H1 (cell line): ENCODE measurements at regions not wholly inside any gene's neighbourhood (a gene's known extent, or its start where the extent isn't known, plus 50 kb on each side); places are given as distances from the start of the nearest gene placed in this dataset.

Experiments
- ATF3 ChIP-seq: IDR thresholded peaks from 2 replicates; pipeline ENCODE4 v1.6.1; 2011; ENCODE audit warnings: low read depth, mild to moderate bottlenecking, low read length; ENCODE audit not compliant: insufficient read depth
- BCL11A ChIP-seq, 2 experiments: IDR thresholded peaks; one replicate each; pipeline ENCODE4 v1.6.1; 2011; ENCODE audit warnings: low read depth in 2 of 2, low read length in 2 of 2, mild to moderate bottlenecking in 2 of 2
- BRCA1 ChIP-seq: IDR thresholded peaks from 2 replicates; pipeline ENCODE4 v1.6.1; 2012; ENCODE audit warnings: low read depth, low read length, improper control_type of control experiment
- CBX5 ChIP-seq: fragments of 300-800, 300-1000 bp; sonication (generic); IDR thresholded peaks from 2 replicates; pipeline ENCODE4 v1.7.1; 2016; ENCODE audit warnings: antibody characterized with exemption, low read length, low read depth
- CHD2 ChIP-seq: IDR thresholded peaks from 2 replicates; pipeline ENCODE4 v1.6.1; 2012; ENCODE audit warnings: low read length, improper control_type of control experiment
- CTCF ChIP-seq, 3 experiments: IDR thresholded peaks; 1 replicate in 2 of 3; 2 replicates in 1 of 3; pipeline versions ENCODE4 v1.5.1 to v1.6.1; 2011; ENCODE audit warnings: low read length in 3 of 3, mild to moderate bottlenecking in 3 of 3, inconsistent platforms in 2 of 3, low read depth in 1 of 3, moderate library complexity in 1 of 3; ENCODE audit not compliant: insufficient read depth in 1 of 3; ENCODE audit errors: control extremely low read depth in 1 of 3
- HDAC6 ChIP-seq: IDR thresholded peaks from one replicate; pipeline ENCODE4 v1.7.1; 2012; ENCODE audit warnings: low read depth, mild to moderate bottlenecking, inconsistent platforms, low read length, moderate library complexity
- KDM1A ChIP-seq: fragments of 200-600, 300-600 bp; sonication (generic); IDR thresholded peaks from 2 replicates; pipeline ENCODE4 v1.7.1; 2016; ENCODE audit warnings: mild to moderate bottlenecking, low read length, borderline replicate concordance
- NRF1 ChIP-seq: IDR thresholded peaks from 2 replicates; pipeline ENCODE4 v1.6.1; 2011; ENCODE audit warnings: mild to moderate bottlenecking, low read depth, low read length, improper control_type of control experiment
- POLR2A ChIP-seq, 2 experiments: IDR thresholded peaks; 1 replicate in 1 of 2; 2 replicates in 1 of 2; pipeline ENCODE4 v1.6.1; 2011; ENCODE audit warnings: low read depth in 2 of 2, low read length in 2 of 2, mild to moderate bottlenecking in 2 of 2; ENCODE audit errors: control extremely low read depth in 1 of 2
- POLR2AphosphoS5 ChIP-seq: IDR thresholded peaks from 2 replicates; pipeline ENCODE4 v1.6.1; 2011; ENCODE audit warnings: low read depth, low read length
- SP1 ChIP-seq: IDR thresholded peaks from 2 replicates; pipeline ENCODE4 v1.6.1; 2011; ENCODE audit warnings: low read depth, low read length
- TAF1 ChIP-seq: IDR thresholded peaks from 2 replicates; pipeline ENCODE4 v1.6.1; 2011; ENCODE audit warnings: mild to moderate bottlenecking, low read depth, low read length
- TAF7 ChIP-seq: optimal IDR thresholded peaks from 2 replicates; pipeline ENCODE3; 2011; ENCODE audit warnings: low read depth, mild to moderate bottlenecking, inconsistent platforms, low read length, moderate library complexity, borderline replicate concordance

GRCh38 chr5:36756848-36757247, 119.7 kb upstream of the NIPBL start:
- TF ChIP-seq CTCF (IDR thresholded peaks at IDR 0.05; ENCODE audit: control extremely low read depth in 1 of 3, insufficient read depth in 1 of 3, low read depth in 1 of 3, low read length in 3 of 3) (no peak), BRCA1 (no peak), TAF7 (no peak), KDM1A (no peak), NRF1 (no peak), POLR2A (IDR thresholded peaks at IDR 0.05; ENCODE audit: control extremely low read depth in 1 of 2, low read depth in 2 of 2, low read length in 2 of 2) (no peak), ATF3 (no peak), SP1 (no peak), HDAC6 (no peak), POLR2AphosphoS5 (no peak), BCL11A (IDR thresholded peaks at IDR 0.05; ENCODE audit: low read depth in 2 of 2, low read length in 2 of 2) (no peak), TAF1 (no peak), CBX5 (no peak), CHD2 (no peak)
